ENCODE measurements at regions not wholly inside any gene's neighbourhood (a gene's known extent, or its start where the extent isn't known, plus 50 kb on each side); places are given as distances from the start of the nearest gene placed in this dataset.

DNA sequence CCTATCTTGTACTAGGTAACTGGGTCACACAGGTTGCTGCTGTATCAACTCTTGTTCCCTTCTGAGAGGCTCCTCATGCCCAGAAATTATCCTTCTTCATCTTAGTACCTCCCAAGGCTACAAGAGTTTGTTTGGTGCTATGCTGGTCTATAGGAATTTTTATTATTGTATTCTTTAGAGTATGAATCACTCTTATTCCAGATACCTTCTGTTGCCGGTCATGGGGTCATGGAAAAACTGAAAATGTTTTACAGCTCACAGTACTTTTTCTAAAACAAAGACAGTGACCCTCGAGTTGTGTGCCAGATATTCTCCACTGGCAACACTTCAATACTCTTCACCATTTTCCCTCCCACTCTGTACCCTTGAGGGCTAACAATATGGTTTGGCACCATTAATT lies 1598.0 kb upstream of the TMEM132C start:
- TF ChIP-seq, protein P1, sequence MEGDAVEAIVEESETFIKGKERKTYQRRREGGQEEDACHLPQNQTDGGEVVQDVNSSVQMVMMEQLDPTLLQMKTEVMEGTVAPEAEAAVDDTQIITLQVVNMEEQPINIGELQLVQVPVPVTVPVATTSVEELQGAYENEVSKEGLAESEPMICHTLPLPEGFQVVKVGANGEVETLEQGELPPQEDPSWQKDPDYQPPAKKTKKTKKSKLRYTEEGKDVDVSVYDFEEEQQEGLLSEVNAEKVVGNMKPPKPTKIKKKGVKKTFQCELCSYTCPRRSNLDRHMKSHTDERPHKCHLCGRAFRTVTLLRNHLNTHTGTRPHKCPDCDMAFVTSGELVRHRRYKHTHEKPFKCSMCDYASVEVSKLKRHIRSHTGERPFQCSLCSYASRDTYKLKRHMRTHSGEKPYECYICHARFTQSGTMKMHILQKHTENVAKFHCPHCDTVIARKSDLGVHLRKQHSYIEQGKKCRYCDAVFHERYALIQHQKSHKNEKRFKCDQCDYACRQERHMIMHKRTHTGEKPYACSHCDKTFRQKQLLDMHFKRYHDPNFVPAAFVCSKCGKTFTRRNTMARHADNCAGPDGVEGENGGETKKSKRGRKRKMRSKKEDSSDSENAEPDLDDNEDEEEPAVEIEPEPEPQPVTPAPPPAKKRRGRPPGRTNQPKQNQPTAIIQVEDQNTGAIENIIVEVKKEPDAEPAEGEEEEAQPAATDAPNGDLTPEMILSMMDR (conservative IDR thresholded peaks at IDR 0.05), result no peak
- no peak for TF ChIP-seq ZFX (IDR thresholded peaks at IDR 0.05)
